Parathyroid adenoma (tissue), 2 donors: ENCODE measurements at regions not wholly inside any gene's neighbourhood (a gene's known extent, or its start where the extent isn't known, plus 50 kb on each side); places are given as distances from the start of the nearest gene placed in this dataset.
A peak's percentile ranks its signal among the peaks of the same experiment; 100 is the strongest.

ENCODE experiments used
- H2AFZ ChIP-seq: fragments of 300-600 bp; sonication (generic); one replicate; pipeline ENCODE4 v1.7.0; 2017; ENCODE audit warnings: antibody characterized with exemption, mild to moderate bottlenecking
- H3K27ac ChIP-seq: fragments of 300-600 bp; sonication (generic); one replicate; pipeline ENCODE4 v1.7.0; 2017
- H3K27me3 ChIP-seq: fragments of 300-600 bp; sonication (generic); one replicate; pipeline ENCODE4 v1.7.0; 2017; ENCODE audit warnings: low read length; ENCODE audit not compliant: control insufficient read depth, insufficient read depth
- H3K36me3 ChIP-seq: fragments of 300-600 bp; sonication (generic); one replicate; pipeline ENCODE4 v1.7.0; 2017; ENCODE audit warnings: low read length; ENCODE audit not compliant: control insufficient read depth, insufficient read depth
- H3K4me1 ChIP-seq: fragments of 300-600 bp; sonication (generic); one replicate; pipeline ENCODE4 v1.7.0; 2017; ENCODE audit warnings: control low read depth
- H3K4me2 ChIP-seq: fragments of 300-600 bp; sonication (generic); one replicate; pipeline ENCODE4 v1.7.0; 2017; ENCODE audit warnings: low read length
- H3K4me3 ChIP-seq: fragments of 300-600 bp; sonication (generic); one replicate; pipeline ENCODE4 v1.7.0; 2017; ENCODE audit warnings: low read depth, low read length
- H3K79me2 ChIP-seq: fragments of 300-600 bp; sonication (generic); one replicate; pipeline ENCODE4 v1.7.0; 2017; ENCODE audit warnings: control low read depth
- H3K9ac ChIP-seq: fragments of 300-600 bp; sonication (generic); one replicate; pipeline ENCODE4 v1.7.0; 2017; ENCODE audit warnings: mild to moderate bottlenecking
- H3K9me3 ChIP-seq: fragments of 300-600 bp; sonication (generic); one replicate; pipeline ENCODE4 v1.7.0; 2017; ENCODE audit warnings: low read length; ENCODE audit not compliant: control insufficient read depth
- CTCF ChIP-seq: fragments of 300-600 bp; sonication (generic); IDR thresholded peaks from one replicate; pipeline ENCODE4 v1.7.0; 2017; ENCODE audit warnings: antibody characterized with exemption, mild to moderate bottlenecking
- donor health status: primary hyperparathyroidism.

GRCh38 chr4:175999944-176000343 lies 65.7 kb upstream of the WDR17 start:
- Histone ChIP-seq H3K27ac (no peak overlapping the region), H3K4me1 (no peaks in the 10 kb centered on the region), H3K4me2 (no peak overlapping the region), H2AFZ (no peak overlapping the region), H3K36me3 (no peaks in the 10 kb centered on the region), H3K9ac (no peak overlapping the region), H3K79me2 (no peaks in the 10 kb centered on the region), H3K9me3 (no peaks in the 10 kb centered on the region), H3K4me3 (no peak overlapping the region), H3K27me3 (no peaks in the 10 kb centered on the region)
- no peak for TF ChIP-seq CTCF

- H3K27me3 ChIP-seq: no peaks in the 10 kb centered on the region
- H3K9ac ChIP-seq: no peak overlapping the region
- peak overlapping the region; percentile 81 for H3K4me2 ChIP-seq
- no peak overlapping the region for H3K27ac ChIP-seq
- H3K36me3 ChIP-seq: no peaks in the 10 kb centered on the region
- no peaks in the 10 kb centered on the region for H3K9me3 ChIP-seq
- H3K4me3 ChIP-seq: peak overlapping the region; percentile 46
- no peak for TF ChIP-seq CTCF
- no peaks in the 10 kb centered on the region for H3K79me2 ChIP-seq
- peak overlapping the region; percentile 38 for H2AFZ ChIP-seq
- H3K4me1 ChIP-seq: no peaks in the 10 kb centered on the region
Measured at GRCh38 chr4:176001151-176002006, 64.3 kb upstream of the WDR17 start.

GRCh38 chr4:176002007-176002613 lies 63.5 kb upstream of the WDR17 start:
- Histone ChIP-seq H3K27ac (no peak overlapping the region), H3K9ac (no peak overlapping the region)

GRCh38 chr4:176005766-176006165 lies 59.9 kb upstream of the WDR17 start:
- no peaks in the 10 kb centered on the region for H3K27me3 ChIP-seq
- no peaks in the 10 kb centered on the region for H3K79me2 ChIP-seq
- H3K4me1 ChIP-seq: no peaks in the 10 kb centered on the region
- no peak for TF ChIP-seq CTCF
- H3K27ac ChIP-seq: no peak overlapping the region
- no peak overlapping the region for H3K4me3 ChIP-seq
- H3K9ac ChIP-seq: no peak overlapping the region
- no peak overlapping the region for H2AFZ ChIP-seq
- H3K36me3 ChIP-seq: no peaks in the 10 kb centered on the region
- H3K4me2 ChIP-seq: no peak overlapping the region
- no peaks in the 10 kb centered on the region for H3K9me3 ChIP-seq

More at GRCh38 chr4:176002007-176002613, 63.5 kb upstream of the WDR17 start:
- Histone ChIP-seq H3K4me3 (peak overlapping the region; percentile 46), H2AFZ (peak overlapping the region; percentile 38), H3K79me2 (no peaks in the 10 kb centered on the region), H3K36me3 (no peaks in the 10 kb centered on the region), H3K27me3 (no peaks in the 10 kb centered on the region), H3K9me3 (no peaks in the 10 kb centered on the region), H3K4me2 (peak overlapping the region; percentile 81), H3K4me1 (no peaks in the 10 kb centered on the region)
- no peak for TF ChIP-seq CTCF
